ENCODE measurements at regions not wholly inside any gene's neighbourhood (a gene's known extent, or its start where the extent isn't known, plus 50 kb on each side); places are given as distances from the start of the nearest gene placed in this dataset.

DNA sequence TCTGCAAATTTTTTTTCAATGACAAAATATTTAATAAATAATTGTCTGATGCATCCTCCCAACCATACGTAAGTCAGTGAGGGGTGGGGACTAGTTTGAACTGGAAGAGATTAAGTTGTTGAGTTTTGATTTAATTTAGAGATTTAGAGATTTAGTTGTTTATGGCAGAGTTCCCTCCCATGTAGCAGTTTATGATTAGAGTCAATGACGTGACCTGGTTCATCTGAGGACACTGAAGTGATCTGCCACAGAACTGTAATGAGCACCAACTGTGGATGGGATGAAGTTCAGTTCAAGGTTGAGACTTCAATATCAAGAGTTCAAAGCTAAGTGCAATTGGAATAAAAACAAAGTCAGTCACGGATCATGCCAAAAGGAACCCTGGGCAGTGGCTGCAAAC lies 609.3 kb downstream of the NOVA1 start:
- Histone ChIP-seq H3K27me3 (ENCODE audit: insufficient read depth, low read length) (no peaks in the 10 kb centered on the region), H3K4me1 (ENCODE audit: insufficient read depth, low read length) (no peaks in the 10 kb centered on the region), H3K9me3 (ENCODE audit: control insufficient read depth, low read depth, low read length) (no peaks in the 10 kb centered on the region), H3K9ac (ENCODE audit: extremely low read depth, insufficient read length, low read length) (no peak overlapping the region), H3K18ac (ENCODE audit: insufficient read length, low read depth, low read length) (no peak overlapping the region), H3K4ac (ENCODE audit: low read depth, low read length) (no peak overlapping the region), H3K23ac (ENCODE audit: insufficient read length, low read depth, low read length) (no peak overlapping the region), H2BK20ac (ENCODE audit: low read depth, low read length, poor library complexity, severe bottlenecking) (no peak overlapping the region), H2BK120ac (ENCODE audit: low read depth, low read length, poor library complexity, severe bottlenecking) (no peak overlapping the region), H3K23me2 (ENCODE audit: insufficient read length, low read depth, low read length, poor library complexity, severe bottlenecking) (no peaks in the 10 kb centered on the region), H3K79me1 (ENCODE audit: insufficient read depth, low read depth, low read length, poor library complexity, severe bottlenecking) (no peaks in the 10 kb centered on the region), H2BK15ac (ENCODE audit: low read depth, low read length) (no peak overlapping the region), H2AK5ac (ENCODE audit: insufficient read length, low read length) (no peak overlapping the region), H4K5ac (ENCODE audit: insufficient read length, low read depth, low read length) (no peak overlapping the region), H2BK12ac (ENCODE audit: insufficient read length, low read depth, low read length) (no peak overlapping the region), H3K14ac (ENCODE audit: insufficient read depth, low read length) (no peak overlapping the region), H3K79me2 (ENCODE audit: insufficient read depth, low read length) (no peaks in the 10 kb centered on the region), H4K91ac (ENCODE audit: insufficient read length, low read depth, low read length) (no peak overlapping the region), H3K4me2 (ENCODE audit: insufficient read depth, insufficient read length, low read length) (no peak overlapping the region), H3T11ph (ENCODE audit: low read length) (no peak overlapping the region), H3K56ac (ENCODE audit: insufficient read length, low read depth, low read length) (no peak overlapping the region), H2AFZ (ENCODE audit: low read length) (no peak overlapping the region), H2BK5ac (ENCODE audit: insufficient read length, low read length) (no peak overlapping the region), H4K20me1 (ENCODE audit: control insufficient read depth, insufficient read depth, insufficient read length) (no peaks in the 10 kb centered on the region), H3K27ac (ENCODE audit: insufficient read length, low read depth, low read length) (no peak overlapping the region), H4K8ac (replicated peaks; ENCODE audit: insufficient read length, low read depth, low read length) (no peak overlapping the region)
- WGBS (ENCODE audit: extremely low coverage, insufficient read length, low lambda C conversion rate) = no CpG with 5 or more reads among the region's 3 CpGs
- no peak overlapping the region for H3K4me3 Mint-ChIP-seq
- DNase-seq = no peak
- peaks cover 11 to 23% (median 15%) of the 10 kb centered on the region in 3 experiments for H3K36me3 Mint-ChIP-seq (ENCODE audit: insufficient read depth in 1 of 3, low read depth in 3 of 3)
- 0 out of 7 replicates have a peak overlapping the region, but pooled peaks of 1 of the 3 experiments have one; percentile 52 for H3K27ac Mint-ChIP-seq
- peaks cover 0 to 2% of the 10 kb centered on the region in 2 experiments; a peak in 1 of 4 replicates for H3K4me1 Mint-ChIP-seq
- no peak for TF ChIP-seq CTCF (conservative IDR thresholded peaks at IDR 0.05)
- H3K27me3 Mint-ChIP-seq (ENCODE audit: low read depth) = no peaks in the 10 kb centered on the region; the same call in 1 of the 2 replicates
- H3K9me3 Mint-ChIP-seq = peaks cover 22 to 23% of the 10 kb centered on the region in 2 experiments

Measured in H9 (cell line).